HEK293T (cell line): ENCODE measurements at regions not wholly inside any gene's neighbourhood (a gene's known extent, or its start where the extent isn't known, plus 50 kb on each side); places are given as distances from the start of the nearest gene placed in this dataset.
"Not testable (repeated sequence)": the region's sequence is repeated elsewhere in the genome, so short reads cannot be mapped to it uniquely, and the experiment has no call there.

Experiments
- FOXK2 ChIP-seq: fragments of 450-650 bp; IDR thresholded peaks from 2 replicates; pipeline ENCODE4 v1.6.1; 2016; ENCODE audit warnings: mild to moderate bottlenecking
- FOXM1 ChIP-seq: fragments of 450-650 bp; IDR thresholded peaks from 2 replicates; pipeline ENCODE4 v1.6.1; 2017; ENCODE audit warnings: mild to moderate bottlenecking, borderline replicate concordance
- HDGF ChIP-seq: fragments of 450-650 bp; IDR thresholded peaks from 2 replicates; pipeline ENCODE4 v1.6.1; 2017; ENCODE audit warnings: antibody characterized with exemption, borderline replicate concordance
- SUZ12 ChIP-seq: fragments of 450-650 bp; IDR thresholded peaks from 2 replicates; pipeline ENCODE4 v1.6.1; 2016; ENCODE audit warnings: mild to moderate bottlenecking

DNA sequence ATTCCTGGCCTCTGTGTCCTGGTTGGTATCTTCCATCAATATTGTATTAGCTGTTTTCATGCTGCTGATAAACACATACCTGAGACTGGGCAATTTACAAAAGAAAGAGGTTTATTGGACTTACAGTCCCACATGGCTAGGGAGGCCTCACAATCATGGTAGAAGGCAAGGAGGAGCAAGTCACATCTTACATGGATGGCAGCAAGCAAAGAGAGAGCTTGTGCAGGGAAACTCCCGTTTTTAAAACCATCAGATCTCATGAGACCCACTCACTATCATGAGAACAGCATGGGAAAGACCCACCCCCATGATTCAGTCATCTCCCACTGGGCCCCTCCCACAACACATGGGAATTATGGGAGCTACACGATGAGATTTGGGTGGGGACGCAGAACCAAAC lies 265.3 kb upstream of the IL12B start:
- TF ChIP-seq SUZ12, HDGF, FOXM1, FOXK2: not testable (repeated sequence)
